GM13976 (cell line): ENCODE measurements at regions not wholly inside any gene's neighbourhood (a gene's known extent, or its start where the extent isn't known, plus 50 kb on each side); places are given as distances from the start of the nearest gene placed in this dataset.

Source experiments
- DNase-seq: peaks from one replicate; pipeline ENCODE4 v3.0.0; 2012; ENCODE audit warnings: low spot score
- in situ Hi-C: fragments of 300-500 bp; cut with MboI; formaldehyde crosslinking; loops from one replicate; pipeline ENCODE4 v1.12.0; 2022; ENCODE audit warnings: low sequenced_read_pairs, mixed read lengths, inconsistent platforms; ENCODE audit not compliant: unreplicated experiment
- TF ChIP-seq, protein P1 (sequence below): IDR thresholded peaks from 2 replicates; pipeline ENCODE4 v1.5.1; 2012; ENCODE audit warnings: borderline replicate concordance, mild to moderate bottlenecking; ENCODE audit not compliant: insufficient read depth; ENCODE audit errors: extremely low read depth, missing control alignments, control extremely low read depth

DNA sequence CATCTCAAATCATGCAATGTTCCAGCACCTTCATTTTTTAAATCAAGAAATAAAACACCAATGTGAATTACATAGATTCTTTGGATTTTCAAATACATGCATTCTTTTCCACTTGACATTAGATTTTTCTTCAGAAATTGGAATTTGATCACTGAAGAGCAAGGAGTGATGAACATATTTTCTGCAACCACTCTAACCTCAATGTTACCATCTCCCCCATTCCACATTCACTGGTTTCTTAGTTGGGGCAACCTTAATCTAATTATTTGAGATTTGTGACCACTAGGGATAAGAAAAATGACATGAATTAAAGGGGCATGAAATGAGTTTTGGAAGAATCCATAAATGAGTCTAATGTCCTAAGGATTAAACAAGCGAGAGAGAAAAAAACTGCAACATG lies 168.7 kb upstream of the NR5A2 start:
- no peak for DNase-seq
- in situ Hi-C loops: no loop called here
- TF ChIP-seq, protein P1, sequence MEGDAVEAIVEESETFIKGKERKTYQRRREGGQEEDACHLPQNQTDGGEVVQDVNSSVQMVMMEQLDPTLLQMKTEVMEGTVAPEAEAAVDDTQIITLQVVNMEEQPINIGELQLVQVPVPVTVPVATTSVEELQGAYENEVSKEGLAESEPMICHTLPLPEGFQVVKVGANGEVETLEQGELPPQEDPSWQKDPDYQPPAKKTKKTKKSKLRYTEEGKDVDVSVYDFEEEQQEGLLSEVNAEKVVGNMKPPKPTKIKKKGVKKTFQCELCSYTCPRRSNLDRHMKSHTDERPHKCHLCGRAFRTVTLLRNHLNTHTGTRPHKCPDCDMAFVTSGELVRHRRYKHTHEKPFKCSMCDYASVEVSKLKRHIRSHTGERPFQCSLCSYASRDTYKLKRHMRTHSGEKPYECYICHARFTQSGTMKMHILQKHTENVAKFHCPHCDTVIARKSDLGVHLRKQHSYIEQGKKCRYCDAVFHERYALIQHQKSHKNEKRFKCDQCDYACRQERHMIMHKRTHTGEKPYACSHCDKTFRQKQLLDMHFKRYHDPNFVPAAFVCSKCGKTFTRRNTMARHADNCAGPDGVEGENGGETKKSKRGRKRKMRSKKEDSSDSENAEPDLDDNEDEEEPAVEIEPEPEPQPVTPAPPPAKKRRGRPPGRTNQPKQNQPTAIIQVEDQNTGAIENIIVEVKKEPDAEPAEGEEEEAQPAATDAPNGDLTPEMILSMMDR: no peak

DNA sequence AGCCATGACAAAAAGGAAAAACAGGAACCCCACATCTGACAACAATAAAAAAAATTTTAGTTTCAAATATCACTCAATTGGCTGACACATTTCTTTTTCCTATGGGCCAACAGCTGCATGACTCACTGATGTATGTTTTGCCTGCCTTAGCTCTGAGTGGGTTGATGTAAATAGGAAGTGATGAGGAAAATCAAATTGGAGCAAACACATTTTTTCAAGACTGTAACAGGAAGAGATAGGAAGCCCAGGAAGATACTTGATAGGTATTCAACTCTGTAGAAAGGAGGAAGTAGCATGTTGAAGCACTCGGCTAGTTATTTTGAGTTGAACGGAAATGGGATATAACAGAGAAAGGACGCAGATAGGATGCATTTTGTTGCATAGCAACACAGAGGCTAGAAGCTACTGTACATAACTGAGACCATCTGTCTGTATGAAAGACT lies 168.0 kb upstream of the NR5A2 start:
- in situ Hi-C loops: no loop called here
- no peak for DNase-seq
- TF ChIP-seq, protein P1: no peak

DNA sequence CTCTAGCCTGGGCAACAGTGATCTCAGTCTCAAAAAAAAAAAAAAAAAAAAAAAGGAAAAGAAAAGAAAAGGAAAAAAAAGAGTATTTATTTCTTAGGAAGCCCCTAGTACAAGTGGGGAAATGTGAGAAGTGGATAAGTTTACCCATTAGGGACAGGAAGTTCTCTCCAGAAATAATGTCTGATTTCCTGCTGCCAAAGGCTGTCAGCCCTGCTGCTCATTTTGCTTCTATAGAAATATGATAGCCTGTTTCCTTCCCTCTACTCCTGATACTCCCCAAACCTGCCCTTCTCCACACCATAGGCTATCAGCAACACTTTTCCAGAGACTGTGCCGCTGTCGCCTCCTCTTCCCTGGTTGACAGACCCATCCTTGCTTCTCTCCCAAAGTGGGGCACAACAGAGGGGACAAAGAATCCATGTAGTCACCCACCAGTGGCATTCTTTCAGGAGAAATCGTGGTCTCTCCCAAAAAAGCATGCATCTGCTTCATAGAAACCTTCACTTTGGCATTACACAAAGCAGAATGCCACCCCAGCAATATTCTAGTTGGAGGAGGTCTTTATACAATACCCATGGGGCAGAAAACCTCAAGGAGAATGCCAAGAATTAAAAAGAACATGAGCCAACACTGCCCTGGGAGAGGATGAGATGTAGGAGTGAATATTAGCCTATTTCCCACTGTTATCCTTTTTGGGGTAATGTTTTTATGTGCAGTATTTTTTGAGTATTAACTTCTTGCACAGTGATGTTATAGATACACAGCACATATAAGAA lies 166.3 kb upstream of the NR5A2 start:
- DNase-seq: no peak
- TF ChIP-seq, protein P1: no peak
- in situ Hi-C loops: no loop called here

DNA sequence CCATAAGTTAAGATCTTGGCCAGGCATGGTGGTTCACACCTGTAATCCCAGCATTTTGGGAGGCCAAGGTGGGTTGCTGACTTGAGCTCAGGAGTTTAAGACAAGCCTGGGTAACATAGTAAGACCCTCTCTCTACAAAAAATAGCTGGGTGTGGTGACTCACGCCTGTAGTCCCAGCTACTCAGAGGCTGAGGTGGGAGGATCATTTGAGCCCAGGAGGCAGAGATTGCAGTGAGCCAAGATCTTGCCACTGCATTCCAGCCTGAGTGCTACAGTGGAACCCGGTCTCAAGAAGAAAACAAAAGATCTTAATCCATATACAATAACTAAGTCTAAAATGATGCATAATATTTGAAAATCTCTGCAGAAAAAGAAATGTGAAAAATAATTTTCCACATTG lies 165.5 kb upstream of the NR5A2 start:
- DNase-seq: no peak
- in situ Hi-C loops: no loop called here
- TF ChIP-seq, protein P1: no peak

DNA sequence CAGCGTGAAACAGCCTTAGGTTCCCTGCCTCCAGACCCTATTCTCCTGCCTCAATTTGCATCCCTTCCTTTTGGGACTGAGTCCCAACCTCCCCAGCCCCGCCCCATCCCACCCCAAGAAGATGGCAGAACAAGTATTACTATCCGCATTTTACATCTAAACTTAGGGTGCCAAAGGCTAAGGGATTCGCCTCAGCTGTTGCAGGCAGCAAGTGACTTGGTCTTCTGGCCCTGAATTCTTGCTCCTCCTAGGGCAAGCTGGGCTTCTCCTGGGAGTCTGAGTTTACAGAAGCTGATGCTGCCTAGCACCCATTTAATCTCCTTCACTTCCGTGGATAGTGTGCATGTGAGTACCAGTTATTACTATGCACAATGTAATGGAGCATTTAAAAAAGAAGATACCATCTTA lies 161.3 kb upstream of the NR5A2 start:
- TF ChIP-seq, protein P1: no peak
- in situ Hi-C loops: no loop called here
- DNase-seq: no peak

DNA sequence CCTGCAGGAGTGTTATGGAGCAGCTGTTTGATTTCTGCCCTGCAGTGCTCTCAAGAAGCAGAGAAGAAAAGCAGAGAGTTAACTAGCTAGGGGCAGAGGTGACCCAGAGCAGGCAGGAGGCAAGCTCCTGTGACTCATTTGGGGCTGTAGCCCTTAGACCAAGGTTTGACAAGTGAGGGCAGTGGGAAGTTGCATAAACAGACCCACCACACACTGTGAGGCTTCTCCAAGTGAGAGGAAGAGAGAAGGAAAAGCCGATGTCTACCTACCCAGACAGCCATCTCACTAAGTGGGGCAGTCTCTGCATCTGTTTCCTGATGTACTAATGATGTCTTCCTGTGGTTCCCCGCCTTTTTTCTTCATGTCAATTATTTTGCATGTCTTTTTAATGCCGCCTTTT lies 159.9 kb upstream of the NR5A2 start:
- in situ Hi-C loops: no loop called here
- TF ChIP-seq, protein P1: no peak
- DNase-seq: no peak
